GM19328 (cell line): ENCODE measurements at regions not wholly inside any gene's neighbourhood (a gene's known extent, or its start where the extent isn't known, plus 50 kb on each side); places are given as distances from the start of the nearest gene placed in this dataset.
"Not testable (repeated sequence)": the region's sequence is repeated elsewhere in the genome, so short reads cannot be mapped to it uniquely, and the experiment has no call there.

ENCODE experiments used
- ATAC-seq: cut with Tn5 transposase; IDR thresholded peaks from one replicate; pipeline ENCODE4 v1.9.1; 2021; ENCODE audit warnings: mild to moderate bottlenecking, moderate library complexity; ENCODE audit not compliant: unreplicated experiment

GRCh38 chr4:79561751-79562150 is 153.7 kb upstream of the GK2 start:
- ATAC-seq: no peak

GRCh38 chr4:79559398-79559797 is 151.4 kb upstream of the GK2 start:
- not testable (repeated sequence) for ATAC-seq

GRCh38 chr4:79552311-79552710 is 144.3 kb upstream of the GK2 start:
- ATAC-seq: no peak

GRCh38 chr4:79551555-79551954 is 143.5 kb upstream of the GK2 start:
- no peak for ATAC-seq

GRCh38 chr4:79547851-79548250 is 139.8 kb upstream of the GK2 start:
- ATAC-seq: no peak

- not testable (repeated sequence) for ATAC-seq
Observed at GRCh38 chr4:79545292-79545691, 137.3 kb upstream of the GK2 start.

GRCh38 chr4:79540143-79540542 is 132.1 kb upstream of the GK2 start:
- no peak for ATAC-seq

GRCh38 chr4:79535516-79535915 is 127.5 kb upstream of the GK2 start:
- no peak for ATAC-seq

- no peak for ATAC-seq
Observed at GRCh38 chr4:79528241-79528706, 120.2 kb upstream of the GK2 start.

GRCh38 chr4:79526641-79527565 is 118.9 kb upstream of the GK2 start:
- no peak for ATAC-seq

GRCh38 chr4:79516114-79516513 is 108.1 kb upstream of the GK2 start:
- ATAC-seq: no peak

- no peak for ATAC-seq
Observed at GRCh38 chr4:79514621-79515329, 106.7 kb upstream of the GK2 start.

- ATAC-seq: no peak
Observed at GRCh38 chr4:79513576-79513975, 105.5 kb upstream of the GK2 start.

- ATAC-seq: no peak
Observed at GRCh38 chr4:79512363-79512762, 104.3 kb upstream of the GK2 start.

GRCh38 chr4:79502081-79502480 is 94.1 kb upstream of the GK2 start:
- no peak for ATAC-seq

GRCh38 chr4:79498282-79498681 is 90.3 kb upstream of the GK2 start:
- no peak for ATAC-seq

GRCh38 chr4:79497001-79497400 is 89.0 kb upstream of the GK2 start:
- no peak for ATAC-seq

- no peak for ATAC-seq
Observed at GRCh38 chr4:79495447-79495846, 87.4 kb upstream of the GK2 start.

GRCh38 chr4:79492148-79492547 is 84.1 kb upstream of the GK2 start:
- ATAC-seq: no peak

- no peak for ATAC-seq
Observed at GRCh38 chr4:79489506-79489905, 81.5 kb upstream of the GK2 start.

- ATAC-seq: no peak
Observed at GRCh38 chr4:79476196-79476595, 68.2 kb upstream of the GK2 start.

GRCh38 chr4:79473439-79473724 is 65.4 kb upstream of the GK2 start:
- ATAC-seq: no peak
